Uterus (tissue), 2 donors: ENCODE measurements at regions not wholly inside any gene's neighbourhood (a gene's known extent, or its start where the extent isn't known, plus 50 kb on each side); places are given as distances from the start of the nearest gene placed in this dataset.

Experiments used
- POLR2A ChIP-seq, 2 donors: fragments of 450-650 bp; IDR thresholded peaks; one replicate each; pipeline ENCODE4 v1.6.1; 2016; ENCODE audit warnings: antibody characterized with exemption in 2 of 2, mild to moderate bottlenecking in 1 of 2, moderate library complexity in 1 of 2
- TF ChIP-seq, protein P1 (sequence below), 4 experiments: fragments of 200-600 bp in 2 of 4; fragments of 450-650 bp in 2 of 4; sonication (generic) in 2 of 4; IDR thresholded peaks; one replicate each; pipeline ENCODE4 v1.5.1; 2016 to 2019; ENCODE audit warnings: antibody characterized with exemption in 4 of 4, mild to moderate bottlenecking in 2 of 4, moderate library complexity in 1 of 4

GRCh38 chr3:153469162-153469561, 307.1 kb downstream of the RAP2B start:
- TF ChIP-seq, protein P1, sequence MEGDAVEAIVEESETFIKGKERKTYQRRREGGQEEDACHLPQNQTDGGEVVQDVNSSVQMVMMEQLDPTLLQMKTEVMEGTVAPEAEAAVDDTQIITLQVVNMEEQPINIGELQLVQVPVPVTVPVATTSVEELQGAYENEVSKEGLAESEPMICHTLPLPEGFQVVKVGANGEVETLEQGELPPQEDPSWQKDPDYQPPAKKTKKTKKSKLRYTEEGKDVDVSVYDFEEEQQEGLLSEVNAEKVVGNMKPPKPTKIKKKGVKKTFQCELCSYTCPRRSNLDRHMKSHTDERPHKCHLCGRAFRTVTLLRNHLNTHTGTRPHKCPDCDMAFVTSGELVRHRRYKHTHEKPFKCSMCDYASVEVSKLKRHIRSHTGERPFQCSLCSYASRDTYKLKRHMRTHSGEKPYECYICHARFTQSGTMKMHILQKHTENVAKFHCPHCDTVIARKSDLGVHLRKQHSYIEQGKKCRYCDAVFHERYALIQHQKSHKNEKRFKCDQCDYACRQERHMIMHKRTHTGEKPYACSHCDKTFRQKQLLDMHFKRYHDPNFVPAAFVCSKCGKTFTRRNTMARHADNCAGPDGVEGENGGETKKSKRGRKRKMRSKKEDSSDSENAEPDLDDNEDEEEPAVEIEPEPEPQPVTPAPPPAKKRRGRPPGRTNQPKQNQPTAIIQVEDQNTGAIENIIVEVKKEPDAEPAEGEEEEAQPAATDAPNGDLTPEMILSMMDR (IDR thresholded peaks at IDR 0.05): no peak
- no peak for TF ChIP-seq POLR2A (IDR thresholded peaks at IDR 0.05)
